GM12864 (cell line): ENCODE measurements at regions not wholly inside any gene's neighbourhood (a gene's known extent, or its start where the extent isn't known, plus 50 kb on each side); places are given as distances from the start of the nearest gene placed in this dataset.

ENCODE experiments used
- DNase-seq: peaks from one replicate; pipeline ENCODE4 v3.0.0-alpha.2; 2011; ENCODE audit warnings: low read depth
- H3K4me3 ChIP-seq: 2 replicates; pipeline ENCODE4 v1.5.1; 2011; ENCODE audit warnings: mild to moderate bottlenecking, low read depth, low read length, control low read depth
- CTCF ChIP-seq: IDR thresholded peaks from 2 replicates; pipeline ENCODE4 v1.5.1; 2011; ENCODE audit warnings: low read depth, mild to moderate bottlenecking, moderate library complexity, low read length, control low read depth, inconsistent platforms; ENCODE audit errors: missing control alignments

GRCh38 chr7:69218576-69218975 lies 379.7 kb upstream of the AUTS2 start:
- no peak for DNase-seq
- no peak overlapping the region for H3K4me3 ChIP-seq
- no peak for TF ChIP-seq CTCF

GRCh38 chr7:69219381-69219780 lies 378.9 kb upstream of the AUTS2 start:
- DNase-seq: no peak
- no peak overlapping the region for H3K4me3 ChIP-seq
- TF ChIP-seq CTCF: no peak

- H3K4me3 ChIP-seq: no peak overlapping the region
- TF ChIP-seq CTCF: no peak
- DNase-seq: no peak
These were observed 372.9 kb upstream of the AUTS2 start for GRCh38 chr7:69225259-69225943.

- H3K4me3 ChIP-seq: no peak overlapping the region
- no peak for TF ChIP-seq CTCF
- no peak for DNase-seq
These were observed 370.0 kb upstream of the AUTS2 start for GRCh38 chr7:69228212-69228811.

GRCh38 chr7:69232445-69233376 lies 365.6 kb upstream of the AUTS2 start:
- DNase-seq: no peak
- TF ChIP-seq CTCF: no peak
- H3K4me3 ChIP-seq: no peak overlapping the region

- no peak for TF ChIP-seq CTCF
- DNase-seq: no peak
- H3K4me3 ChIP-seq: no peak overlapping the region
These were observed 360.7 kb upstream of the AUTS2 start for GRCh38 chr7:69237541-69237940.
